H1 (cell line): ENCODE measurements at regions not wholly inside any gene's neighbourhood (a gene's known extent, or its start where the extent isn't known, plus 50 kb on each side); places are given as distances from the start of the nearest gene placed in this dataset.

Source experiments
- CTCF ChIA-PET: fragments of 300-600 bp; sonication (Branson Sonifier 250); formaldehyde crosslinking; loops from one replicate; lab custom pipeline; 2021; ENCODE audit not compliant: partially characterized antibody; lab: Charles Lee
- POLR2A ChIA-PET: fragments of 300-600 bp; sonication (Branson Sonifier 250); formaldehyde crosslinking; loops from one replicate; lab custom pipeline; 2021; ENCODE audit warnings: inconsistent platforms; ENCODE audit not compliant: partially characterized antibody; lab: Charles Lee
- DNase-seq, 2 experiments: peaks; one replicate each; pipeline versions ENCODE4 v3.0.0 to v3.0.0-alpha.2; 2010 to 2022; ENCODE audit warnings: low spot score in 2 of 2, low read depth in 1 of 2, mixed read lengths in 1 of 2
- FAIRE-seq: peaks from 2 replicates; lab custom pipeline; 2011; peaks lifted over from hg19 to GRCh38; lab: Jason Lieb, UNC
- H2AFZ ChIP-seq: 2 replicates; pipeline ENCODE4 v1.8.1; 2012; ENCODE audit warnings: low read length, inconsistent platforms
- H2AK5ac ChIP-seq: 2 replicates; pipeline ENCODE4 v1.6.1; 2013; ENCODE audit warnings: low read depth, low read length
- H2BK120ac ChIP-seq: replicated peaks from 2 replicates; pipeline ENCODE3; 2013; ENCODE audit warnings: low read depth, low read length, inconsistent platforms
- H2BK12ac ChIP-seq: 2 replicates; pipeline ENCODE4 v1.6.1; 2013; ENCODE audit warnings: low read depth, low read length
- H2BK15ac ChIP-seq: 2 replicates; pipeline ENCODE4 v1.6.1; 2013; ENCODE audit warnings: low read length
- H2BK20ac ChIP-seq: 2 replicates; pipeline ENCODE4 v1.6.1; 2013; ENCODE audit warnings: low read length
- H2BK5ac ChIP-seq: 2 replicates; pipeline ENCODE4 v1.6.1; 2013; ENCODE audit warnings: low read depth, low read length
- H3K14ac ChIP-seq: 2 replicates; pipeline ENCODE4 v1.6.1; 2013; ENCODE audit warnings: inconsistent platforms; ENCODE audit not compliant: insufficient read length
- H3K18ac ChIP-seq: 2 replicates; pipeline ENCODE4 v1.6.1; 2013; ENCODE audit warnings: low read length; ENCODE audit errors: extremely low read depth
- H3K23ac ChIP-seq: 2 replicates; pipeline ENCODE4 v1.6.1; 2013; ENCODE audit warnings: inconsistent platforms; ENCODE audit not compliant: insufficient read length
- H3K23me2 ChIP-seq: 2 replicates; pipeline ENCODE4 v1.6.1; 2013; ENCODE audit warnings: low read depth, low read length
- H3K27ac ChIP-seq: 2 replicates; pipeline ENCODE4 v1.6.1; 2011; ENCODE audit warnings: low read depth, low read length, inconsistent platforms
- H3K27me3 ChIP-seq, 4 experiments: replicated peaks in 1 of 4; 1 replicate in 1 of 4; 2 replicates in 3 of 4; pipeline versions ENCODE4 v1.6.1 to v1.8.1; 2011 to 2013; ENCODE audit warnings: low read length in 3 of 4, mild to moderate bottlenecking in 3 of 4, inconsistent platforms in 2 of 4, mixed read lengths in 2 of 4, moderate library complexity in 1 of 4; ENCODE audit not compliant: control insufficient read depth in 3 of 4, insufficient read depth in 3 of 4; ENCODE audit errors: extremely low read depth in 1 of 4
- H3K36me3 ChIP-seq, 4 experiments: 2 replicates each; pipeline versions ENCODE4 v1.6.1 to v1.8.1; 2011 to 2013; ENCODE audit warnings: mild to moderate bottlenecking in 4 of 4, low read length in 3 of 4, moderate library complexity in 2 of 4, control low read depth in 1 of 4, inconsistent platforms in 1 of 4; ENCODE audit not compliant: insufficient read depth in 4 of 4, control insufficient read depth in 2 of 4
- H3K4ac ChIP-seq: replicated peaks from 2 replicates; pipeline ENCODE3; 2013; ENCODE audit warnings: low read length, low read depth, mixed read lengths, inconsistent platforms; ENCODE audit not compliant: insufficient read length
- H3K4me1 ChIP-seq, 4 experiments: replicated peaks in 1 of 4; 1 replicate in 1 of 4; 2 replicates in 3 of 4; pipeline versions ENCODE4 v1.6.1 to v1.8.1; 2011 to 2013; ENCODE audit warnings: low read length in 3 of 4, inconsistent platforms in 2 of 4, mixed read lengths in 1 of 4; ENCODE audit not compliant: insufficient read depth in 4 of 4, control insufficient read depth in 3 of 4
- H3K4me2 ChIP-seq, 2 experiments: 2 replicates each; pipeline versions ENCODE4 v1.6.1 to v1.8.1; 2011 to 2013; ENCODE audit warnings: low read depth in 2 of 2, low read length in 2 of 2, control low read depth in 1 of 2, inconsistent platforms in 1 of 2, mild to moderate bottlenecking in 1 of 2; ENCODE audit not compliant: insufficient read depth in 1 of 2
- H3K4me3 ChIP-seq, 4 experiments: fragments of 200-600, 300-600 bp in 1 of 4; sonication (generic), shearing (Covaris generic), sonication (Bioruptor Twin) in 1 of 4; 2 replicates each; pipeline versions ENCODE4 v1.5.1 to v1.8.1; 2011 to 2016; ENCODE audit warnings: low read length in 4 of 4, low read depth in 3 of 4, control low read depth in 2 of 4, inconsistent platforms in 2 of 4, mild to moderate bottlenecking in 2 of 4, mixed read lengths in 1 of 4, moderate library complexity in 1 of 4; ENCODE audit not compliant: insufficient read depth in 2 of 4; ENCODE audit errors: extremely low read depth in 1 of 4
- H3K56ac ChIP-seq: replicated peaks from 2 replicates; pipeline ENCODE3; 2013; ENCODE audit warnings: low read depth, mild to moderate bottlenecking, mixed read lengths, low read length, inconsistent platforms; ENCODE audit not compliant: insufficient read length
- H3K79me1 ChIP-seq: 2 replicates; pipeline ENCODE4 v1.6.1; 2013; ENCODE audit warnings: low read depth, low read length, control low read depth
- H3K79me2 ChIP-seq, 2 experiments: 2 replicates each; pipeline versions ENCODE4 v1.6.1 to v1.8.1; 2012 to 2013; ENCODE audit warnings: low read length in 2 of 2, mild to moderate bottlenecking in 2 of 2, inconsistent platforms in 1 of 2; ENCODE audit not compliant: insufficient read depth in 2 of 2, control insufficient read depth in 1 of 2
- H3K9ac ChIP-seq, 4 experiments: replicated peaks in 1 of 4; 1 replicate in 1 of 4; 2 replicates in 3 of 4; pipeline versions ENCODE4 v1.6.1 to v1.8.1; 2011 to 2013; ENCODE audit warnings: low read depth in 3 of 4, low read length in 3 of 4, control low read depth in 2 of 4, mild to moderate bottlenecking in 2 of 4, moderate library complexity in 2 of 4, inconsistent platforms in 1 of 4; ENCODE audit errors: extremely low read depth in 1 of 4
- H3K9me3 ChIP-seq, 2 experiments: 2 replicates each; pipeline versions ENCODE4 v1.6.1 to v1.8.1; 2012 to 2013; ENCODE audit warnings: mild to moderate bottlenecking in 2 of 2, moderate library complexity in 2 of 2, control low read depth in 1 of 2, inconsistent platforms in 1 of 2, low read depth in 1 of 2, low read length in 1 of 2, mixed read lengths in 1 of 2; ENCODE audit not compliant: insufficient read depth in 2 of 2
- H4K20me1 ChIP-seq, 2 experiments: replicated peaks in 1 of 2; 2 replicates each; pipeline versions ENCODE3 to v1.8.1; 2011 to 2013; ENCODE audit warnings: inconsistent platforms in 2 of 2, low read length in 2 of 2, mild to moderate bottlenecking in 1 of 2; ENCODE audit not compliant: insufficient read depth in 2 of 2, control insufficient read depth in 1 of 2
- H4K5ac ChIP-seq: 2 replicates; pipeline ENCODE4 v1.6.1; 2013; ENCODE audit warnings: low read length, low read depth, mixed read lengths, inconsistent platforms; ENCODE audit not compliant: insufficient read length
- H4K8ac ChIP-seq: 2 replicates; pipeline ENCODE4 v1.8.0; 2013; ENCODE audit warnings: mild to moderate bottlenecking, moderate library complexity, low read length, inconsistent platforms; ENCODE audit not compliant: insufficient read depth; ENCODE audit errors: extremely low read depth
- H4K91ac ChIP-seq: replicated peaks from 2 replicates; pipeline ENCODE3; 2013; ENCODE audit warnings: low read length, mixed read lengths, inconsistent platforms; ENCODE audit not compliant: insufficient read length
- BCL11A ChIP-seq, 2 experiments: IDR thresholded peaks; one replicate each; pipeline ENCODE4 v1.6.1; 2011; ENCODE audit warnings: low read depth in 2 of 2, low read length in 2 of 2, mild to moderate bottlenecking in 2 of 2
- CHD1 ChIP-seq: IDR thresholded peaks from 2 replicates; pipeline ENCODE4 v1.6.1; 2012; ENCODE audit warnings: low read depth, low read length, improper control_type of control experiment
- RNF2 ChIP-seq: fragments of 200-900, 300-1000 bp; sonication (generic); IDR thresholded peaks from 2 replicates; pipeline ENCODE4 v1.7.1; 2016; ENCODE audit warnings: borderline replicate concordance, low read depth, mild to moderate bottlenecking, antibody characterized with exemption, low read length; ENCODE audit not compliant: poor library complexity, severe bottlenecking; ENCODE audit errors: missing control alignments
- TAF1 ChIP-seq: IDR thresholded peaks from 2 replicates; pipeline ENCODE4 v1.6.1; 2011; ENCODE audit warnings: mild to moderate bottlenecking, low read depth, low read length
- WGBS, 2 experiments: shearing (Covaris generic) in 1 of 2; methylation state at CpG; one replicate each; pipeline versions ENCODE4 v1.1.6 to v1.1.7; 2013 to 2015; ENCODE audit warnings: low lambda C conversion rate in 2 of 2, mixed read lengths in 2 of 2, inconsistent platforms in 1 of 2, low coverage in 1 of 2, missing lambda C conversion rate in 1 of 2; ENCODE audit not compliant: insufficient replicate concordance in 2 of 2, insufficient coverage in 1 of 2, insufficient read length in 1 of 2; ENCODE audit errors: extremely low coverage in 1 of 2, missing lambda C conversion rate in 1 of 2; 5-methylcytosine and 5-hydroxymethylcytosine counted together

GRCh38 chrX:67100031-67100884, 443.6 kb upstream of the AR start:
- Histone ChIP-seq H3K36me3 (no peaks in the 10 kb centered on the region), H4K5ac (no peak overlapping the region), H3K23ac (no peak overlapping the region), H2BK5ac (no peak overlapping the region), H3K27ac (no peak overlapping the region), H3K23me2 (no peaks in the 10 kb centered on the region), H3K27me3 (no peaks in the 10 kb centered on the region), H4K91ac (no peak overlapping the region), H2BK12ac (no peak overlapping the region), H2BK20ac (no peak overlapping the region), H3K9ac (no peak overlapping the region), H3K79me2 (no peaks in the 10 kb centered on the region), H3K4me2 (no peak overlapping the region), H3K4me1 (no peaks in the 10 kb centered on the region), H2BK15ac (no peak overlapping the region), H4K8ac (no peak overlapping the region), H2AK5ac (no peak overlapping the region), H3K79me1 (no peaks in the 10 kb centered on the region), H3K56ac (no peak overlapping the region), H3K14ac (no peak overlapping the region), H2BK120ac (no peak overlapping the region), H3K9me3 (no peaks in the 10 kb centered on the region), H2AFZ (no peak overlapping the region), H3K4me3 (no peak overlapping the region), H3K4ac (no peak overlapping the region), H4K20me1 (no peaks in the 10 kb centered on the region), H3K18ac (no peak overlapping the region)
- ChIA-PET CTCF (no interaction called here), POLR2A (no interaction called here)
- DNase-seq (no peak), FAIRE-seq (no peak)
- WGBS, 2 experiments, result 92% methylated on average over 5 of the region's 6 CpGs; no CpG with 5 or more reads in 1 of the 2 experiments
- TF ChIP-seq RNF2 (no peak), CHD1 (no peak), TAF1 (no peak), BCL11A (IDR thresholded peaks at IDR 0.05; ENCODE audit: low read depth in 2 of 2, low read length in 2 of 2) (no peak)
